HEK293 (cell line): ENCODE measurements at regions not wholly inside any gene's neighbourhood (a gene's known extent, or its start where the extent isn't known, plus 50 kb on each side); places are given as distances from the start of the nearest gene placed in this dataset.

ENCODE experiments used
- CTCF ChIA-PET: fragments of 350-600 bp; formaldehyde crosslinking; extraction: SDS; loops from one replicate; lab custom pipeline; 2021; ENCODE audit warnings: antibody characterized with exemption; lab: Yijun Ruan, JAX
- POLR2A ChIA-PET: fragments of 300-600 bp; formaldehyde crosslinking; extraction: SDS; loops from one replicate; lab custom pipeline; 2020; ENCODE audit warnings: antibody characterized with exemption, inconsistent platforms; lab: Yijun Ruan, JAX
- H3K27ac ChIP-seq: fragments of 200-500 bp; sonication (Bioruptor generic); 2 replicates; pipeline ENCODE4 v1.5.1; 2014; ENCODE audit warnings: low read depth, low read length, control low read depth, inconsistent platforms; ENCODE audit errors: extremely low read depth
- H3K36me3 ChIP-seq, 2 experiments: fragments of 200-500 bp in 1 of 2; sonication (Bioruptor generic) in 1 of 2; 1 replicate in 1 of 2; 2 replicates in 1 of 2; pipeline ENCODE4 v1.5.1; 2014 to 2017; ENCODE audit warnings: inconsistent platforms in 2 of 2, low read length in 2 of 2; ENCODE audit not compliant: control insufficient read depth in 2 of 2, insufficient read depth in 1 of 2
- H3K4me1 ChIP-seq: fragments of 200-500 bp; sonication (Bioruptor generic); 2 replicates; pipeline ENCODE4 v1.5.1; 2014; ENCODE audit warnings: mild to moderate bottlenecking, low read length, inconsistent platforms; ENCODE audit not compliant: control insufficient read depth, insufficient read depth
- H3K4me3 ChIP-seq: 2 replicates; pipeline ENCODE4 v1.5.1; 2011; ENCODE audit warnings: low read depth, mild to moderate bottlenecking, control low read depth, low read length, moderate library complexity
- H3K9me3 ChIP-seq: fragments of 200-500 bp; sonication (Bioruptor generic); 2 replicates; pipeline ENCODE4 v1.5.1; 2014; ENCODE audit warnings: low read depth, low read length, inconsistent platforms; ENCODE audit not compliant: control insufficient read depth, insufficient read depth
- EGR2 ChIP-seq: fragments of 450-650 bp; formaldehyde crosslinking; IDR thresholded peaks from 2 replicates; pipeline ENCODE4 v1.5.1; 2016; ENCODE audit warnings: low read depth, missing biosample characterization, missing genetic modification characterization
- GLIS2 ChIP-seq: fragments of 450-650 bp; formaldehyde crosslinking; IDR thresholded peaks from 2 replicates; pipeline ENCODE4 v1.5.1; 2016; ENCODE audit warnings: missing biosample characterization, missing genetic modification characterization
- HOXA7 ChIP-seq: sonication (generic); formaldehyde crosslinking; IDR thresholded peaks from 2 replicates; pipeline ENCODE4 v1.8.1; 2022; ENCODE audit warnings: missing genetic modification reagents, borderline replicate concordance
- HOXD13 ChIP-seq: sonication (generic); formaldehyde crosslinking; IDR thresholded peaks from 2 replicates; pipeline ENCODE4 v1.8.0; 2022; ENCODE audit warnings: missing genetic modification reagents, borderline replicate concordance
- KLF8 ChIP-seq: fragments of 450-650 bp; formaldehyde crosslinking; IDR thresholded peaks from 2 replicates; pipeline ENCODE4 v1.5.1; 2016; ENCODE audit warnings: missing biosample characterization, missing genetic modification characterization
- SETDB1 ChIP-seq: IDR thresholded peaks from one replicate; pipeline ENCODE4 v1.6.1; 2017; ENCODE audit warnings: mild to moderate bottlenecking, low read length, moderate library complexity, mixed read lengths; ENCODE audit not compliant: insufficient read length
- ZBTB20 ChIP-seq: fragments of 450-650 bp; formaldehyde crosslinking; IDR thresholded peaks from 2 replicates; pipeline ENCODE4 v1.5.1; 2016; ENCODE audit warnings: missing biosample characterization, missing genetic modification characterization
- ZBTB49 ChIP-seq: fragments of 450-650 bp; formaldehyde crosslinking; IDR thresholded peaks from 2 replicates; pipeline ENCODE4 v1.5.1; 2016; ENCODE audit warnings: missing biosample characterization, missing genetic modification characterization, low read depth
- ZFHX2 ChIP-seq: fragments of 450-650 bp; formaldehyde crosslinking; conservative IDR thresholded peaks from 2 replicates; pipeline ENCODE4 v1.5.1; 2016; ENCODE audit warnings: missing biosample characterization, missing genetic modification characterization
- ZNF175 ChIP-seq: fragments of 450-650 bp; formaldehyde crosslinking; IDR thresholded peaks from 2 replicates; pipeline ENCODE4 v1.5.1; 2016; ENCODE audit warnings: missing biosample characterization, missing genetic modification characterization
- ZNF292 ChIP-seq: fragments of 450-650 bp; formaldehyde crosslinking; IDR thresholded peaks from 2 replicates; pipeline ENCODE4 v1.5.1; 2016; ENCODE audit warnings: low read depth, missing biosample characterization, missing genetic modification characterization, borderline replicate concordance
- ZNF311 ChIP-seq: fragments of 450-650 bp; formaldehyde crosslinking; IDR thresholded peaks from 2 replicates; pipeline ENCODE4 v1.5.1; 2017; ENCODE audit warnings: missing biosample characterization, missing genetic modification characterization, borderline replicate concordance
- ZNF426 ChIP-seq: fragments of 450-650 bp; formaldehyde crosslinking; IDR thresholded peaks from 2 replicates; pipeline ENCODE4 v1.5.1; 2017; ENCODE audit warnings: missing biosample characterization, missing genetic modification characterization, mild to moderate bottlenecking, inconsistent platforms, moderate library complexity
- ZNF513 ChIP-seq: fragments of 450-650 bp; IDR thresholded peaks from 2 replicates; pipeline ENCODE4 v1.5.1; 2018; ENCODE audit warnings: missing biosample characterization, missing genetic modification characterization
- ZNF514 ChIP-seq: fragments of 450-650 bp; formaldehyde crosslinking; IDR thresholded peaks from 2 replicates; pipeline ENCODE4 v1.5.1; 2016; ENCODE audit warnings: missing biosample characterization, missing genetic modification characterization
- ZNF777 ChIP-seq: fragments of 450-650 bp; formaldehyde crosslinking; IDR thresholded peaks from 2 replicates; pipeline ENCODE4 v1.5.1; 2017; ENCODE audit warnings: missing biosample characterization, missing genetic modification characterization, borderline replicate concordance
- ZNF830 ChIP-seq: fragments of 450-650 bp; IDR thresholded peaks from 2 replicates; pipeline ENCODE4 v1.5.0; 2018; ENCODE audit warnings: missing biosample characterization, missing genetic modification characterization, low read depth, mild to moderate bottlenecking, moderate library complexity
- ZSCAN16 ChIP-seq: fragments of 450-650 bp; formaldehyde crosslinking; IDR thresholded peaks from 2 replicates; pipeline ENCODE4 v1.5.1; 2016; ENCODE audit warnings: missing biosample characterization, missing genetic modification characterization

- TF ChIP-seq ZNF292 (tag by site-specific recombination): no peak
- no peak for TF ChIP-seq ZNF830 (tag by site-specific recombination)
- no peak for TF ChIP-seq ZNF175
- no peak for TF ChIP-seq ZNF514 (tag by site-specific recombination)
- no peak for TF ChIP-seq ZNF426 (tag by site-specific recombination)
- TF ChIP-seq, all 188 proteins: peak for 0
Measured at GRCh38 chr12:115659422-115659821, 618.1 kb downstream of the MED13L start (continued).

GRCh38 chr12:115657081-115658013 is 620.1 kb downstream of the MED13L start:
- H3K36me3 ChIP-seq: no peaks in the 10 kb centered on the region
- no peak overlapping the region for H3K27ac ChIP-seq
- ChIA-PET POLR2A (interaction anchor here (0.6 kb wide), 1 partner anchor 1006 kb away, joined by 3 read pairs; no protein-coding TSS in a partner anchor), CTCF (no interaction called here)
- no peaks in the 10 kb centered on the region for H3K4me1 ChIP-seq
- H3K4me3 ChIP-seq: no peak overlapping the region
- TF ChIP-seq ZFHX2 (tag by site-specific recombination) (peak; percentile 35), ZNF513 (tag by site-specific recombination) (peak; percentile 92), ZBTB49 (no peak), ZNF175 (no peak), HOXD13 (CRISPR knock-in tag) (no peak), ZNF311 (tag by site-specific recombination) (no peak), ZNF777 (tag by site-specific recombination) (0 out of 2 replicates have a peak, but pooled peaks have one; percentile 21), EGR2 (tag by site-specific recombination) (peak; percentile 85; the same call in 1 of the 2 replicates), GLIS2 (no peak), HOXA7 (CRISPR knock-in tag) (no peak), ZSCAN16 (tag by site-specific recombination) (no peak), SETDB1 (no peak), ZBTB20 (tag by site-specific recombination) (no peak)
- no peaks in the 10 kb centered on the region for H3K9me3 ChIP-seq

- H3K27ac ChIP-seq: no peak overlapping the region
- no peaks in the 10 kb centered on the region for H3K9me3 ChIP-seq
- ChIA-PET CTCF (no interaction called here), POLR2A (no interaction called here)
- H3K4me1 ChIP-seq: no peaks in the 10 kb centered on the region
- H3K4me3 ChIP-seq: no peak overlapping the region
- no peak for TF ChIP-seq KLF8 (tag by site-specific recombination)
- H3K36me3 ChIP-seq: no peaks in the 10 kb centered on the region
Measured at GRCh38 chr12:115650026-115650425, 627.5 kb downstream of the MED13L start.
